ENCODE measurements at regions not wholly inside any gene's neighbourhood (a gene's known extent, or its start where the extent isn't known, plus 50 kb on each side); places are given as distances from the start of the nearest gene placed in this dataset.

- intact Hi-C loops (cut with DNase I), result no loop called here
- no peak for ATAC-seq (ENCODE audit: poor library complexity)
- DNase-seq, result no peak
Observed at GRCh38 chr11:127362754-127363308, 362.3 kb upstream of the KIRREL3 start.

GRCh38 chr11:127358160-127358559 is 357.6 kb upstream of the KIRREL3 start:
- DNase-seq, result no peak
- ATAC-seq (ENCODE audit: poor library complexity), result no peak
- intact Hi-C loops (cut with DNase I), result no loop called here

- intact Hi-C loops (cut with DNase I), result no loop called here
- DNase-seq (no peak), ATAC-seq (ENCODE audit: poor library complexity) (no peak)
Observed at GRCh38 chr11:127350476-127350875, 349.9 kb upstream of the KIRREL3 start.

GRCh38 chr11:127345819-127346459 is 345.4 kb upstream of the KIRREL3 start:
- intact Hi-C loops (cut with DNase I), result loop anchor here (2.0 kb wide), 1 partner anchor 905 kb away; no protein-coding TSS in a partner anchor
- DNase-seq (peak; percentile 44), ATAC-seq (ENCODE audit: poor library complexity) (no peak)

- ATAC-seq (ENCODE audit: poor library complexity), result no peak
- DNase-seq, result no peak
- intact Hi-C loops (cut with DNase I), result no loop called here
Observed at GRCh38 chr11:127340438-127340837, 339.9 kb upstream of the KIRREL3 start.

- ATAC-seq (ENCODE audit: poor library complexity) (no peak), DNase-seq (no peak)
- intact Hi-C loops (cut with DNase I), result no loop called here
Observed at GRCh38 chr11:127339376-127339775, 338.8 kb upstream of the KIRREL3 start.

GRCh38 chr11:127338380-127339259 is 338.1 kb upstream of the KIRREL3 start:
- DNase-seq (no peak), ATAC-seq (ENCODE audit: poor library complexity) (no peak)
- intact Hi-C loops (cut with DNase I), result no loop called here

- DNase-seq (no peak), ATAC-seq (ENCODE audit: poor library complexity) (no peak)
- intact Hi-C loops (cut with DNase I), result no loop called here
Observed at GRCh38 chr11:127334466-127334865, 333.9 kb upstream of the KIRREL3 start.

- intact Hi-C loops (cut with DNase I), result no loop called here
- no peak for ATAC-seq (ENCODE audit: poor library complexity)
- no peak for DNase-seq
Observed at GRCh38 chr11:127332896-127333295, 332.3 kb upstream of the KIRREL3 start.

GRCh38 chr11:127330044-127330443 is 329.5 kb upstream of the KIRREL3 start:
- intact Hi-C loops (cut with DNase I), result no loop called here
- DNase-seq, result no peak
- ATAC-seq (ENCODE audit: poor library complexity), result no peak

- intact Hi-C loops (cut with DNase I), result no loop called here
- DNase-seq (no peak), ATAC-seq (ENCODE audit: poor library complexity) (no peak)
Observed at GRCh38 chr11:127308291-127308690, 307.7 kb upstream of the KIRREL3 start.

GRCh38 chr11:127307700-127308099 is 307.1 kb upstream of the KIRREL3 start:
- no peak for DNase-seq
- intact Hi-C loops (cut with DNase I), result no loop called here
- ATAC-seq (ENCODE audit: poor library complexity), result no peak

GRCh38 chr11:127304634-127305033 is 304.1 kb upstream of the KIRREL3 start:
- intact Hi-C loops (cut with DNase I), result no loop called here
- ATAC-seq (ENCODE audit: poor library complexity), result no peak
- DNase-seq, result no peak

- intact Hi-C loops (cut with DNase I), result no loop called here
- ATAC-seq (ENCODE audit: poor library complexity), result no peak
- no peak for DNase-seq
Observed at GRCh38 chr11:127288926-127289325, 288.4 kb upstream of the KIRREL3 start.

- DNase-seq, result no peak
- no peak for ATAC-seq (ENCODE audit: poor library complexity)
- intact Hi-C loops (cut with DNase I), result no loop called here
Observed at GRCh38 chr11:127281534-127281933, 281.0 kb upstream of the KIRREL3 start.

- ATAC-seq (ENCODE audit: poor library complexity), result no peak
- intact Hi-C loops (cut with DNase I), result no loop called here
- no peak for DNase-seq
Observed at GRCh38 chr11:127275774-127276173, 275.2 kb upstream of the KIRREL3 start.

GRCh38 chr11:127274328-127274676 is 273.7 kb upstream of the KIRREL3 start:
- intact Hi-C loops (cut with DNase I), result no loop called here
- no peak for DNase-seq
- ATAC-seq (ENCODE audit: poor library complexity), result no peak

GRCh38 chr11:127273593-127274327 is 273.2 kb upstream of the KIRREL3 start:
- intact Hi-C loops (cut with DNase I), result no loop called here
- no peak for ATAC-seq (ENCODE audit: poor library complexity)
- DNase-seq, result no peak

- no peak for ATAC-seq (ENCODE audit: poor library complexity)
- intact Hi-C loops (cut with DNase I), result no loop called here
Observed at GRCh38 chr11:127270851-127271250, 270.3 kb upstream of the KIRREL3 start.

More at GRCh38 chr11:127270851-127271250, 270.3 kb upstream of the KIRREL3 start:
- no peak for DNase-seq
